ENCODE measurements at regions not wholly inside any gene's neighbourhood (a gene's known extent, or its start where the extent isn't known, plus 50 kb on each side); places are given as distances from the start of the nearest gene placed in this dataset.

DNA sequence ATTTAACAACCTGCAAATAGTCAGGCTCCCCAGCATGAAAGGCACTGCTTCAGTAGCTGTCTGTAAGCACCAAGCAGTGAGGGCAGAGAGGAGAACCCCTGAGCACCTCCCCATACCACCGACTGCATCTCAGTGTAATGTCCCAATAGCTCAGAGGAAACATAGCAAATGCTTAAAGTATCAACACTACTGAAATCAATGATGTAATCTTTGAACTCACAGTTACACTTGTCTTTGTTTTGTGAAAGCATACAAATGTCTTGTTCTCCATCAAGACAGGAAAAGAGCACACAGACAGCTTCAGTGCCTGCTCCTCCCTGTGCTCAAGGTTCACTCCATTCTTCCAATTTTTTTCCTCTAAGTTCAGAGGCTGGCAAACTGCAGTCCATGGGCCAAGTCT, 94.7 kb downstream of the IRS2 start:
- TF ChIP-seq FOXP2 (optimal IDR thresholded peaks at IDR 0.05; ENCODE audit: control extremely low read depth, extremely low read length, insufficient read depth) (no peak), EZH2 (IDR thresholded peaks at IDR 0.05) (no peak), POLR2AphosphoS5 (IDR thresholded peaks at IDR 0.05; ENCODE audit: borderline replicate concordance, low read depth, low read length) (no peak)
- Histone ChIP-seq H3K27ac (no peak overlapping the region), H3K4me3 (no peak overlapping the region), H3K9ac (ENCODE audit: insufficient read length) (no peak overlapping the region), H3K36me3 (ENCODE audit: insufficient read depth, low read length) (no peaks in the 10 kb centered on the region), H3K9me3 (ENCODE audit: low read depth, low read length) (no peaks in the 10 kb centered on the region)
- DNase-seq (ENCODE audit: low read depth, low spot score) = no peak

DNA sequence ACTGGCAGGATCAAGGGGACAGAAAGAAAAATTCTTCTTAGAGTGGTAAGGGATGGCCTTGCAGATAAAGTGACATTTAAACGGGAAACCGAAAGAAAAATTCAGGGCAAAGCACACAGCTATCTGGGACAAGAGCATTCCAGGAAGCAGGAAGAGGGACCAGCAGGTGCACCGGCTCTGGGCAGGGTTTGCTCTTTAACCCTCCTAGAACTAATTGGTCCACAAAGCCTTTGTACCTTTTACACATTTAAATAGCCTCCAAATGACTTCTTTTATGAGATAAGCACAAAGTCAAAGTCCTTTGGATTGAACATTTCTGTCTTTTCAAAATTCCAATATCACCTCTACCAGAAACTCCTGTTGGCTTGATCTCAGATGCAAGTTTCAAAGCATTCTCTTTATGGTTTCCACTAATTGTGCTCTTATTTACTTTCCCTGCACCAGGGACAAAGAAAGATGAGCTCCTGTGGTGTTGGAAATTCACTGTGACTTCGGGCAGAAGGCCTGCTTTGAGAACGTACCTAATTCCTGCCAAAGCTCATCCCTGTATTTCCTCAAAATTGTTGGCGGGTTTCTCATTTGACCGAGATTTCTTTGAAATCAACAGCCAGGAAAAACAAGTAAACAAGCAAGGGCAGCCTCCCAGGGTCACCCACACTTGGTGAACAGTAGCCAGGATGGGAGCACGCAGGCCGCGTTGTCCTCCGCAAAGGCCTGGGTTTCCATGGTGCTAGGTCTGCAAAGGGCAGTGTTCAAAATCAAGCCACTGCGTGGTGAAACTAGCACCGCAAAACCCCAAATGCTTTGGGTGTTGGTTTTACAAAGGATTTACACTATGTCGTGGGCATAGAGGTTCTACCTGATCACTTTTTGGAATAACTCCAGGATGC, 98.6 kb downstream of the IRS2 start:
- no peak for DNase-seq (ENCODE audit: low read depth, low spot score)
- H3K9ac ChIP-seq (ENCODE audit: insufficient read length) = no peak overlapping the region
- no peak overlapping the region for H3K4me3 ChIP-seq
- no peak for TF ChIP-seq POLR2AphosphoS5 (IDR thresholded peaks at IDR 0.05; ENCODE audit: borderline replicate concordance, low read depth, low read length)
- TF ChIP-seq FOXP2 (optimal IDR thresholded peaks at IDR 0.05; ENCODE audit: control extremely low read depth, extremely low read length, insufficient read depth) = no peak
- no peak for TF ChIP-seq EZH2 (IDR thresholded peaks at IDR 0.05)
- no peak overlapping the region for H3K27ac ChIP-seq
- no peaks in the 10 kb centered on the region for H3K9me3 ChIP-seq (ENCODE audit: low read depth, low read length)
- H3K36me3 ChIP-seq (ENCODE audit: insufficient read depth, low read length) = no peaks in the 10 kb centered on the region

DNA sequence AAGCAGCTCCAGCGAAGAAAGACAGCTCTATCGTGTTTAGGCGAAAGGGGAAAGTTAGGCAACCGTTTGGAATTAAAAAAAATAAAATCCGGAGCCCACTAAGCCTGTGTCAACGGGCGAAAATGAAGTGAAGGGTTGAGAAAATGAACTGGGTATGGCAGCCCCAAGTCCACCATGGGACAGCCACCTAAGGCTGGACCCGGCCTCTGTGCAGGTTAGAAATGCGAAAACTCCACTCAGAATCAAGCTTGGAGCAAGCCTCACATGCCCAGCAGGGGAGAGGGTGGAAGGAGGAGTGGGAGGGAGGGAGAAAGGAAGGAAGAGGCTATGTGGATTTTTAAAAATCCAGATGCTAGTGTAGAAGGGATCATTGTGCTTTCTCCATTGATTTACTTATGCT, 101.2 kb downstream of the IRS2 start:
- Histone ChIP-seq H3K27ac (no peak overlapping the region), H3K4me3 (peak overlapping the region; percentile 47), H3K9me3 (ENCODE audit: low read depth, low read length) (no peaks in the 10 kb centered on the region), H3K36me3 (ENCODE audit: insufficient read depth, low read length) (no peaks in the 10 kb centered on the region), H3K9ac (ENCODE audit: insufficient read length) (no peak overlapping the region)
- TF ChIP-seq EZH2 (IDR thresholded peaks at IDR 0.05) = no peak
- no peak for TF ChIP-seq POLR2AphosphoS5 (IDR thresholded peaks at IDR 0.05; ENCODE audit: borderline replicate concordance, low read depth, low read length)
- no peak for TF ChIP-seq FOXP2 (optimal IDR thresholded peaks at IDR 0.05; ENCODE audit: control extremely low read depth, extremely low read length, insufficient read depth)
- no peak for DNase-seq (ENCODE audit: low read depth, low spot score)

DNA sequence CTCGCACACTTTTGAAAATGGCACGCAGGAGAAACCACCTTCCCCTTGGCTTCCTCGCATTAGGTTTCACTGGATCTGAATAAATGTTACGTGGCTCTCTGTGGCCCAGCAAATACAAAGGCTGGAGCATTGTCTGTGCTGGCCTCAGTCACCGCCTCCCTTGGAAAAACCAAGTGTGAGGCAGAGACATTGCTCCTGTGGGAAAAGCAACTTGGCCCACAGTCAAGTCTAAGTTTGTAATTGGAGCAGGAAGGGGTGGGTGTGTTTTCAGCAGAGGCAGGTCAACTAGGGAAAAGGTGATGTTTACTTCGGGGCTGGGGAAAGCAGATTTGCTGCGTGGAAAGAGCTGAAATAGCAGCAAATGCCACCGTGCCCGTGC, 101.6 kb downstream of the IRS2 start:
- Histone ChIP-seq H3K27ac (no peak overlapping the region), H3K9ac (ENCODE audit: insufficient read length) (no peak overlapping the region), H3K4me3 (peak overlapping the region; percentile 47), H3K36me3 (ENCODE audit: insufficient read depth, low read length) (no peaks in the 10 kb centered on the region), H3K9me3 (ENCODE audit: low read depth, low read length) (no peaks in the 10 kb centered on the region)
- TF ChIP-seq EZH2 (IDR thresholded peaks at IDR 0.05) (no peak), FOXP2 (optimal IDR thresholded peaks at IDR 0.05; ENCODE audit: control extremely low read depth, extremely low read length, insufficient read depth) (no peak), POLR2AphosphoS5 (IDR thresholded peaks at IDR 0.05; ENCODE audit: borderline replicate concordance, low read depth, low read length) (no peak)
- no peak for DNase-seq (ENCODE audit: low read depth, low spot score)

DNA sequence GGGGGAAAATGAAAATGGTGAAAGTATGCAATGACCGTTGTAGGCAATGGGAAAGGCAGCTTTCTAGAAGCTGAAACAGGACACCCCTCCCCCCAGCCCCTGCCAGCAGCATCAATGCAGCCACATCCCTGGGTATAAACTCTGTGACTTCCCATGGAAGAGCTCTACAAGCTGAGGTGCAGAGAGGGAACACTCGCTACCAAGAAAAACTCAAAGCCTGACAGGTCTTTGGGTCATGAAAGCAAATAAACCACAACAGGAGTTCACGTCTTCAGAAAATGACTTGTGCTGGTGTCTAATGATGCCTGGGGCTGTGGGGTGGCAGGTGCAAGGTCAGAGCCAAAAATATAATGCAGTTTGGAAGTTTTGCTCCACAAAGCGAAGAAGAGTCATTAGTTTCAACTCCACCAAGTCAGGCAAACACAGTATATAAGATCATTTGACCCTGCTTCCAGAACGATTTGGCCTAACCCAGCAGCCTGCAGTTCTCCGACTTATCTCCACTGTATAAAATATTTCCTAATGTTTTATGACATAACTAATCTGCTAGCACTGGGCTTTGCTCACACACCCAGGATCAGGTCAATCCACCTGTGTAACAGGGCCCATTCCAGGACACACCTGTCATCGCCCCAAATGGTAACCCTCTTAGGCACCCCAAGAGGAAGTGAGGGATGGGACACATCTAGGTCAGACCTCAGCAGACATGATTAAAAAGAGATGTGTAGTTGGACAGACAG, 102.1 kb downstream of the IRS2 start:
- Histone ChIP-seq H3K9ac (ENCODE audit: insufficient read length) (no peak overlapping the region), H3K36me3 (ENCODE audit: insufficient read depth, low read length) (no peaks in the 10 kb centered on the region), H3K9me3 (ENCODE audit: low read depth, low read length) (no peaks in the 10 kb centered on the region), H3K4me3 (peak overlapping the region; percentile 47; the same call in 1 of the 2 replicates), H3K27ac (no peak overlapping the region)
- TF ChIP-seq EZH2 (IDR thresholded peaks at IDR 0.05) (no peak), POLR2AphosphoS5 (IDR thresholded peaks at IDR 0.05; ENCODE audit: borderline replicate concordance, low read depth, low read length) (no peak), FOXP2 (optimal IDR thresholded peaks at IDR 0.05; ENCODE audit: control extremely low read depth, extremely low read length, insufficient read depth) (no peak)
- DNase-seq (ENCODE audit: low read depth, low spot score) = no peak

DNA sequence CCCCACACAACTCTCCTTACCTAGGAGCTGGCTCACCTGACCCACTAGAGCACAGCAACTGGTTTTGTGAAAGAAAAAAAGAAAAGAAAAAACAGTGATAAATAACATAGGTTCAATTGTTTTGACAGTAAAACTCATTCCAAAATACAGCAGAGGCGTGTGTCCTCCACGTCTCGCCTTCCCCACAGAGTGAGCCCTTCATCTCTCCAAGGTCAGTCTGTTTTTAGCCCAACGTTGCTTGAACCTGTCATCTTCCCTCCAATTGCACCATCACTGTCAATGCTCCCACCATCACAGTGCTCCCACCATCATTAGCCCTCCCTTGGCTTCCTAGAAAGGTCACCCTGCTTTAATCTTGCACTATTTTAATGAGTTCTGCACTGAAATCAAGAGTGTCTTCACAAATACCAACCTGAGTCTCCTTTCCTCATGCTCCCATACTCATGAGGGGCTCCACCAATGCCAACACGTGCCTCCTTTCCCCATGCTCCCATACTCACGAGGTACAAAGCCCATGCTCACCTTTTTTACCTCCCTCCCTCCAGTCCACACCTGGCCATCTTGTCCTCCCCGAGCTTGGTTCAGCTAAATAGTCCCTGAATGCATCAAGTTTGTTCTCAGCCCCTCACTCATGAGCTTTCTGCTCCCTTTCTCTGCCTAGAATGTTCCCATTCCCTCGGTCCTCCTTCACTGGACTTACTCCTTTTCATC, 103.7 kb downstream of the IRS2 start:
- H3K36me3 ChIP-seq (ENCODE audit: insufficient read depth, low read length) = no peaks in the 10 kb centered on the region
- H3K27ac ChIP-seq = no peak overlapping the region
- H3K9ac ChIP-seq (ENCODE audit: insufficient read length) = no peak overlapping the region
- no peaks in the 10 kb centered on the region for H3K9me3 ChIP-seq (ENCODE audit: low read depth, low read length)
- TF ChIP-seq FOXP2 (optimal IDR thresholded peaks at IDR 0.05; ENCODE audit: control extremely low read depth, extremely low read length, insufficient read depth) (no peak), POLR2AphosphoS5 (IDR thresholded peaks at IDR 0.05; ENCODE audit: borderline replicate concordance, low read depth, low read length) (no peak), EZH2 (IDR thresholded peaks at IDR 0.05) (no peak)
- DNase-seq (ENCODE audit: low read depth, low spot score) = no peak
- H3K4me3 ChIP-seq = no peak overlapping the region

DNA sequence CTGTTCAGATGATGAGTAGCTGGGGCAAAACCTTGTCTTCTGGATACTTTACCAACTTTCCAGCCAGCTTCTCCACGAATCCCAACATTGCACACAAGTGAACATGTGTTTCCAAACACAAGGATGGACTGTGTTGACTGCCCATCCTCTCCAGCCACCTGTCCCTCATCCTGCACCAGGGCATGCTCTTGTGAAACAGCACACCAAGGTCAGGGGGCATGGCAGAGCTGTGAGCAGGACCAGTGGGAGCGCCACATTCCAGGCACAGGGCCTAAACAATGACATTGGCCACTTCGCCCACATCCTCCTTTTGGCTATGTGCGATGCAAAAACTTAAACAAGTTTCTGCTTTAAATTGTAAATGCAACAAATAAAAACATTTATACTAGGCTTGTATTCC, 105.5 kb downstream of the IRS2 start:
- Histone ChIP-seq H3K4me3 (no peak overlapping the region), H3K36me3 (ENCODE audit: insufficient read depth, low read length) (no peaks in the 10 kb centered on the region), H3K9me3 (ENCODE audit: low read depth, low read length) (no peaks in the 10 kb centered on the region), H3K9ac (ENCODE audit: insufficient read length) (no peak overlapping the region), H3K27ac (no peak overlapping the region)
- no peak for DNase-seq (ENCODE audit: low read depth, low spot score)
- no peak for TF ChIP-seq POLR2AphosphoS5 (IDR thresholded peaks at IDR 0.05; ENCODE audit: borderline replicate concordance, low read depth, low read length)
- no peak for TF ChIP-seq FOXP2 (optimal IDR thresholded peaks at IDR 0.05; ENCODE audit: control extremely low read depth, extremely low read length, insufficient read depth)
- TF ChIP-seq EZH2 (IDR thresholded peaks at IDR 0.05) = no peak

DNA sequence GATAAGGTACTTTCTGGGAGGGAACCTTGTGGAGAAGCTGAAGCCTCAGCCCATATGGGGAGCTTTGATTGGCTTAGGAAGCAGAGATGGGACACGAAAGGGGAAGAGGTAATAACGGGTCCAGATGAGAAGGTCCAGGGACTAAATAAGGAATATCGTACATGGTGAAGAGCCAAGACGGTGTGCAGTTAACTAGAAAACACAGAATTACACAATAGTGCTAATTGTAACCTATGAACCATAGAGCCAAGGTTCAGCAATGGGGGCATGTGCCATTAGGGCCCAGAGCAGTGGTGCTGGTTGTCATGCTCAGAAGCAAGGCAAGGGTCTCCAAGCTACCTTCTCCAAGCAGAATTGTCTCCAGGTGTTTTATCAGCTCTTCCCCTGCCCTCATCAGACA, 106.1 kb downstream of the IRS2 start:
- DNase-seq (ENCODE audit: low read depth, low spot score) = no peak
- TF ChIP-seq POLR2AphosphoS5 (IDR thresholded peaks at IDR 0.05; ENCODE audit: borderline replicate concordance, low read depth, low read length) = no peak
- TF ChIP-seq FOXP2 (optimal IDR thresholded peaks at IDR 0.05; ENCODE audit: control extremely low read depth, extremely low read length, insufficient read depth) = no peak
- TF ChIP-seq EZH2 (IDR thresholded peaks at IDR 0.05) = no peak
- no peak overlapping the region for H3K9ac ChIP-seq (ENCODE audit: insufficient read length)
- no peaks in the 10 kb centered on the region for H3K9me3 ChIP-seq (ENCODE audit: low read depth, low read length)
- H3K27ac ChIP-seq = no peak overlapping the region
- no peaks in the 10 kb centered on the region for H3K36me3 ChIP-seq (ENCODE audit: insufficient read depth, low read length)
- H3K4me3 ChIP-seq = no peak overlapping the region

All from SK-N-MC (cell line).